Transverse colon (tissue), 3 donors: ENCODE measurements at regions not wholly inside any gene's neighbourhood (a gene's known extent, or its start where the extent isn't known, plus 50 kb on each side); places are given as distances from the start of the nearest gene placed in this dataset.

ENCODE experiments used
- POLR2A ChIP-seq: fragments of 450-650 bp; IDR thresholded peaks from one replicate; pipeline ENCODE4 v1.6.1; 2016; ENCODE audit warnings: antibody characterized with exemption, mild to moderate bottlenecking, moderate library complexity
- TF ChIP-seq, protein P1 (sequence below), 5 experiments: fragments of 200-600 bp in 3 of 5; fragments of 450-650 bp in 2 of 5; sonication (generic) in 3 of 5; IDR thresholded peaks; 1 replicate in 2 of 5; 2 replicates in 3 of 5; pipeline ENCODE4 v1.5.1; 2016 to 2017; ENCODE audit warnings: antibody characterized with exemption in 5 of 5, inconsistent platforms in 3 of 5, mild to moderate bottlenecking in 2 of 5, moderate library complexity in 1 of 5

DNA sequence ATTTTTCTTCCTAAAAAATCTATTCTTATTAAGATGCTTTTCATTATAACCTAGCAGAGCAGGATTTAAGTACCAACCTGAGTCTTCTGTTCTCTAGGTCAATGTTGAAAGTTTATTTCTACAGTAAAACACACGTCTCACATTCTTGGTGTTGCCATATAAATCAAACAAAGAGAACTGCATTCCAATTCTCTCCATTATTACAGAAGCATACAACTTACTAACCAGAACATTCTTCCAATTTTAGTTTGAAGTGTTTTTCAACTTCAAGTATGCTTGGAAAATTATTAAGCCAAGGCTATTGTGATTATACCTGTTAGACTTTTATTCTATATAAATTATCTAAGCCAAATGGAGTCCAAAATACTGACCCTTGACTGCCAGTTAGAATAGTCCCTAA lies 110.4 kb upstream of the PMFBP1 start:
- no peak for TF ChIP-seq POLR2A
- TF ChIP-seq, protein P1, sequence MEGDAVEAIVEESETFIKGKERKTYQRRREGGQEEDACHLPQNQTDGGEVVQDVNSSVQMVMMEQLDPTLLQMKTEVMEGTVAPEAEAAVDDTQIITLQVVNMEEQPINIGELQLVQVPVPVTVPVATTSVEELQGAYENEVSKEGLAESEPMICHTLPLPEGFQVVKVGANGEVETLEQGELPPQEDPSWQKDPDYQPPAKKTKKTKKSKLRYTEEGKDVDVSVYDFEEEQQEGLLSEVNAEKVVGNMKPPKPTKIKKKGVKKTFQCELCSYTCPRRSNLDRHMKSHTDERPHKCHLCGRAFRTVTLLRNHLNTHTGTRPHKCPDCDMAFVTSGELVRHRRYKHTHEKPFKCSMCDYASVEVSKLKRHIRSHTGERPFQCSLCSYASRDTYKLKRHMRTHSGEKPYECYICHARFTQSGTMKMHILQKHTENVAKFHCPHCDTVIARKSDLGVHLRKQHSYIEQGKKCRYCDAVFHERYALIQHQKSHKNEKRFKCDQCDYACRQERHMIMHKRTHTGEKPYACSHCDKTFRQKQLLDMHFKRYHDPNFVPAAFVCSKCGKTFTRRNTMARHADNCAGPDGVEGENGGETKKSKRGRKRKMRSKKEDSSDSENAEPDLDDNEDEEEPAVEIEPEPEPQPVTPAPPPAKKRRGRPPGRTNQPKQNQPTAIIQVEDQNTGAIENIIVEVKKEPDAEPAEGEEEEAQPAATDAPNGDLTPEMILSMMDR (IDR thresholded peaks at IDR 0.05), result no peak
